NCI-H69 (cell line): ENCODE measurements at regions not wholly inside any gene's neighbourhood (a gene's known extent, or its start where the extent isn't known, plus 50 kb on each side); places are given as distances from the start of the nearest gene placed in this dataset.
A peak's percentile ranks its signal among the peaks of the same experiment; 100 is the strongest.

Experiments
- DNase-seq: peaks from one replicate; lab custom pipeline; 2025; lab: John Stamatoyannopoulos, UW

DNA sequence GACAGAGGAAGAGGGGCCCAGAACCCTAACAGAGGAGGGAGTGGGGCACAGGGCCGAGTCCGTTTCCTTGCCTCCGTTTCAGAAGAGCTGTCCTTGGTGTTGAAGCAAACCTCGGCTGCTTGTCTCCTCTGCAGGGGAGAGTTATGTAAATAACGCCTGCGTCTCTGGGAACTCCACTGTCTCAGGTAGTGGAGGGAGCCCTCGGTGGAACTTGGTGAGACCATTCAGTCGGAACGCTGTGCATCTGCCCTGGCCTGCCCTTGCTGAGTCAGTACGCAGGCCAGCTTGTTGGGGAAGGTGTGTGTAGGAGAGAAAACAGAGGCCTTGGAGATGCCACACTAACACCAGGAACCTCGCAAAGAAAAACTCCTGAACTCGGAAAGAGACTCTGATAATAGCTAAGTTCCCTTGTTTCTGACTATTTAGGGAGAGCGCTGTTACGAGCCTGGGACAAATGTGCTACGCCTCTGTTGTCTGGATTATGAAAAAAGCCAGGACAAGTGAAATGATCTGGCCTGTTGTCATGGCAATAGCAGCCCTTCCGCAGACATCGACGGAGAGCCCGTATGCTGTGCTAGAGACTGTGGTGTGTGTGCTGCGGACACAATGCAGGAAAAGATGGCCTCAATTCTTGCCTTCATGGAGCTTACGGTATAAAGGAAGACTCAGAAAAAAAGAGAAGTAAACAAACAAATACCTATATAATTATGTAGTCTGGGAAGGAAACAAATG lies 94.6 kb upstream of the AKT3 start:
- DNase-seq, result no peak

DNA sequence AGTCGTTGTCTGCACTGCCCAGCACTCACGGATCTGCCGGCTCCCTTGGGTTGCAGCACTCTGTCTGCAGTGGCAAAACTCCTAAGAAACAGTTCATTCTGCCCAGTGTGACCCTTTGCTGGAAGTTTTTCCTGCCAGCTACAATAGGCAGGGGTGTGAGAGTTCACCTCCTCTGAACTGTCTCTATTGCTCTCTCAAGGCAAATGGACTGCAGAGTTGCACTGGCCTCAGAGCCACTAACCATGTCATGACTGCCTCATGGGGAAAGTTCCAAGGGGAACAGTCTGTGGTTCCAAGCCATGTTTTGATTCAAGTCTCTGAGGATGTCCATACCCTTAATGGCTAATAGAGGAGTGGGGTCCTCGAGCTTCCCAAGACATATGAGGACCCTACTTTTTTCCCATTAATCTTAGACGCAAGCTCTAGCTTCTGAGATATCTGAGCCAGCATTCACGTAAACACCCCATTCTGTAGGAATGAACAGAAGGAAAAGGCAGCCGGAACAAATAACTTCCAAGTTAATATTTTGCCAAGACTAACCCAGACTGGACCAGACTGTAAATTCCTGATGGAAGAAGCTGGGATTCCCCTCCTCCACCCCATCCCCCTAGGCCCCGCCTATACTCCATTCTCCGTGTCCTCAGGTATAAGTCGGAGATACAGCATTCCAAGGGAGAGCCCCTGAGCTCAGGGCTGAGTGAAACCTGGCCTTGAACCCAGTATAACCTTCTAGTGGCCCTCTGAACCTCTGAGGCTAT lies 93.8 kb upstream of the AKT3 start:
- no peak for DNase-seq

DNA sequence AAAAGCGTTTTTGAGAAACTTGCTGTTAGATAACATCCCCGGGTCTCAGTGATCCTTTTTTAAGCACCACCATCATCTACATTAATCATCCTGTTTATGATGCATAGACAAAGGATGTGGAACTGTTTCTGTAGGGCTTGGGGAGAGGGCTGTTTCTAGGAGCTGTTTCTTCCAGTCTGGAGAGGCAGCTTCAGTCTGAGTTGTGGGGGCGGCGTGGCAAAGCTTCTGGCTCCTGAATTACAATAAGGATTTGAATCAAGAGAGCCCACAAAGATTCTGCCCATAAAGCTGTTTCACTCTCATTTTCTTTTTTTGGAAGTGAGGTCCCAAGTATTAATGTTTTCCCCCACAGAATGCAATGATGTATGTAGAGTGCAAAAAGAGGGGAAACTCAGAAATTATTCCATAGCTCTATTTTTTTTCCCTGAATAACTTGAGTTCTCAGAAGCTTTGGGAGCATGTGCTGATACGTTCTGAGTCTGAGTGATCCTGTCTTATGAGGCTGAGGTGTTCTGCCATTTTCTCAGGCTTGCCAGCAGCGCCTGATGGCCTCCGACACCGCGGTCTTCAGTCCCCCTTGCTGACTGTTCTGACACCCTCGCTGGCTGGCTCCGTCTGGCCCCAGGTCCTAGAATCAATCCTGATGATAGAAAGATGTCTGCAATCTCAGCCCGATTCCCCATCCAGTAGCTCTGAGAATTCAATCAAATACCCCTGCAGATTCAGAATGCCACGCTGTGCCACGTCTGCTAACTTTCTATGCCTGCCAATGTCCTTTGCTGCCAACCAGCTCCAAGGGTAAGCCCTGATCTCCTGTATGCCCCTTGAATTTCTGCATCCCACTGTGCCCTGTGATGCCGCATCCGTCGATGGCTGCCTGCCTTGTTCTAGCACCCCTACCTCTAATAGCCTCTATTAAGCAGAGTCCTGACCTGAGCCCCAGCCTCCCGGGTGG lies 92.4 kb upstream of the AKT3 start:
- DNase-seq, result no peak

DNA sequence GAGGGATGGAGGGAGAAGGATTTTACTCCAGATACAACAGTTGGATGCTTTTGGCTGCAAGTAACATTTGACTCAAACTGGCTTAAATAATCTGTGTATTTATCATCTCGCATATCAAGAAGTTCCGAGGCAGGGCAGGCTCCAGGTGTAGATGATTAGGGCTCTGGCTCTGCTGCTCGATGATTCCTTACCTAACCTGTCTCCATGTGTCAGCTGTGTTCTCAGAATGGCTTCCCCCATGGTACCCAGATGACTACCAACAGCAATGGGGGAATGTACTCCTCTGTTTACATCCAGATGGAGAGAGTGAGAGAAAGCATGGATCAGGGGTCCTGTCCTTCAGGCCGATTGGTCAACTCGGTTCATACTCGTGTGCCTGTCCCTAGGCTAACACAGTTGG lies 90.4 kb upstream of the AKT3 start:
- DNase-seq, result no peak

DNA sequence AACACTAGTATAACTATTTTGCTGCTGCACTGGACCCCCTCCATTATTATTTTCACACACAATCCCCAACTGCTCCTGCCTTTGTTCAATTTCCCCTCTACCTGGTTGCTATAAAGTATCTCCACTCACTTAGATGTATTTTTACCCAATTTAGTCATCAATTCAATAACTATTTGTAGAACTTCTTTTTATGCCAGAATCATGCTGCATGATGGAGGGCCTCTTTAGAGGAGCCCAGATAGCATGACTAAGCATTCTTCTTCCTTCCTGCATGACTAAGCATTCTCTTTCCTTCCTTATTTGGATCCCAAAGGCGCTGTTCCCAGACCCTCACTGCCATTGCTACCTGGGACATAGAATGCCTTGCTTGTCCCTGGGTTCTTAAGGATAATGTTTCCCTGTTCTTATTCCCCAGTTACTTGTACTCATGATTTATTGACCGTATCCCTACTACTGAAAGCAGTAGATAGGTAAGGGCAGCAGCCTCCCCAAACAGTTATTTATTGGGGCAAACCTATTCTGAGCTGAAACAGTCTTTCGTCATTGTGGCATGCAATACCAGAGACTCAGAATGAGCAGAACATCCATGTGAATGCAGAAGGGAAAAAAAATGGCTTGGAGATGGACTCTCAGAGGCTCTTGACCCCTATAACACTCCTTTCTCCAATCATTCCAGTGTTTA lies 89.3 kb upstream of the AKT3 start:
- DNase-seq, result peak; percentile 56

DNA sequence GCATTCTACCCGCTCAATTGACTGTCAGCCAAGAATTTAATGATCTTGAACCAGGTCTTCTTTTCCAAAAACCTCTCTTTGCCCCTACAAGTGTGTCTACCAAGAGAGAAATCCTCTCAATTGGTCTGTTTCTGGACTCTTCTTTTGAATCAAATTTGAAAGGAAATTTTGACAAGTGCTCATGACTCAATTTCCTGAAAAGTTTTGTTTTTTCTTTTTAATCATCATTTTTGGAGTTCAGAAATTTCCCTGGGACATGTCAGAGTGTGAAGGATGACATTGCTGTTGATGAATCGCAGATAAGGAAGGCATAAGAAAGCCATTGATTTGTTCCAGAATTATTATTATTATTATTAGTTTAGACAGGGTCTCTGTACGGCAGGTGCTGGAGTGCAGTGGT lies 88.2 kb upstream of the AKT3 start:
- DNase-seq, result no peak

DNA sequence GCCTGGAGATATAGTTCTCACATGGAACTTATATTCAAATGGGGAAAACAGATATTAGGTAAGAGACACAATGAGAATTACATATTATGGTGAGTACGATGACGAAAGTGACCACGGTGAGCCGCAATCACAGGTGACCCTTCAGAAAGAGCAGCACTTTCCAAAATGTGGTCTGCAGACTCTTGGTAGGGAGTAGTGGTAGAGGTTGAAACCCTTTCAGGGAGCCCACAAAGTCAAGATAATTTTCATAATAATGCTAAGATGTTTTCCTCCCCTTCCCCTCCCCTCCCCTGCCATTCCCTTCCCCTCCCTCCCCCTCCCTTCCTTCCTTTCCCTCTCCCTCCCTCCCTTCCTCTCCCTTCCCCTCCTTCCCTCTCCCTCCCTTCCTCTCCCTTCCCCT lies 83.5 kb upstream of the AKT3 start:
- no peak for DNase-seq

DNA sequence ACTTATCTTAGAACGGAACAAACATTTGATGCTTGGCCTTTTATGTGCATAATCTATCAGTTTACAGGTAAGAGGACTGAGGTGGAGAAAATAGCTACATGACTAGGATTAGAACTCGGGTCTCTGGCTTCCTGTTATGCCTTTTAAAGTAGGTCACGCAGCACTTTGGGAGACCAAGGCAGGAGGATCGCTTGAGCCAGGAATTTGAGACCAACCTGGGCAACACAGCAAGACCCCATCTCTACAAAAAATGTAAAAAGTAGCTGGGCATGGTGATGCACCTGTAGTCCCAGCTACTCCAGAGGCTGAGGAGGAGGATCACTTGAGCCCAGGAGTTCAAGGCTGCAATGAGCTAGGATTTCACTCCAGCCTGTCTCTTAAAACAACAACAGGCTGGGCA lies 81.9 kb upstream of the AKT3 start:
- DNase-seq, result no peak

DNA sequence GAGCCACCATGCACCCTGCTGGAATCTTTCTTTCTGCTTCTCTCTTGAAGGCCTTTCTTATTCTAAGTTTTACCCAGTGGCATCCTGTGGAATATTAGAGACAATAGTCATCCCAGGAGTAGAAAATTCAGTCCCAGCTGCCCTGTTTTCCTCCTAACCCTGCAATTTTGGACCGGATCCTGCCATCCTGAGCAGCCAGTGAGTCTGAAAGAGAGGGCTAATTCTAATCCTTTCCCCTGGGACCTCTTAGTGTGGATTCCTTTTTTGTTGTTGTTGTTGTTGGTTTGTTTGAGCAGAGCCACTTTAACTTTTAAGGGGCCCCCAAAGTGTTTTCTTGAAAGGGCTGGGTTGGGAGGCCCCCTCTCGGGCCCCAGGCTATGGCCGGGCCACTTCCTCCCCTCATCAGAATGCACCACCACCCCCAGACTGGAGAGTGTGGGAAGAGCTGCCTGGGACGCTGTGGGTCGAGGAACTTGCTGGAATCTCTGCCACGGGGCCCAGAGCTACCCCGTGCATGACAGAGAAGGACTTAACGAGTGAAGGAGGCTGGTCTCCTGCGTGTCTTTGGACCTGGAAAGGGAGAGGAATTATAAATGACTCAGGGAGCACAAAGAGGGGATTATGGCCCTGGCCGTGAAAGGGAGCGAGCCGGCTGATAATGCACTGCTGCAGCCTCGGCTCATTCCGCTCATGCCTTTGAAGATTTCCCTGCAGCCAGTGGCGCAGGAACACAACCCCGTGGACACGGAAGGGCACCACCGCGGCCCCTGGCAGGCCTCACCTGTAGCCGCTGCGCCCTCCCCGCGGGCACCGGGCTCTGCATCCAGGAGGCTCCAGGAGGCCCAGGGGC lies 81.0 kb upstream of the AKT3 start:
- no peak for DNase-seq

DNA sequence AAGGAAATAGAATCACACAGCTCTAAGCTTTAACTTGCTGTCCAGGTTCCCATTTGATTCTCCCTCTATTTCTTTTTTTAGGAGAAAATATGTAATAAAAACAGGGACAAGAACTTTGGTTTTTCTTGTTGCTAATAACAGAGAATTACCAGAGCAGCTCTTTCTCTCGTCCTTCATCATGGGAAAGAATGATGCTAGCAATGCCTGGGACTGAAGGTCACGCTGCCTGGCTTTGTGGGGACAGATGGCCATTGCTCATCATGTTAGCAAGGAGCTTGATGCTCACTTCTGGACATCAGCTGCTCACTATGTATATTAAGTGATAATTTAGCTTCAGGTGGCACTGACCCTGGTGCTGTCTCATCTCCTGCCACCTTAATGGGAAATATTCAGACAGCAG lies 77.3 kb upstream of the AKT3 start:
- no peak for DNase-seq

DNA sequence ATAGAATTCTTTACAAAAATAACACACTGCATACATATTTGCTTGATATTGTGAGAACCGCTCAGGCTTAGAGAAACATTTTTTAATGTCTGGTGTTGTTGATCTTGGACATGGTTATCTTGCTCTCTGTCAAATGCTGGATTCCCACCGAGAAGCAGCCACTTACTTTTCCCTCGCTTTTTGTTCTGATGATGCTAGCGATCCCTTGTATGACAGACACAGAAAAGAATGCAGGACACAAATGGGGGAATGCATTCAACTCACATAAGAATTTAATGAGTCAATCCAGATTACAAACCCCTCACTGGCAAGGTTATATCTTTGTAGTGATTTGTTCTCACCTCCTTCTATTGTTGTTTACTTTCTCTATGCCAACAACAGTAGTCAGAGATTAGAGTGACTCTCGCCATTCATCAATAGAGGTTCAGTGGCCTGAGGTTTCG lies 76.8 kb upstream of the AKT3 start:
- DNase-seq, result no peak

DNA sequence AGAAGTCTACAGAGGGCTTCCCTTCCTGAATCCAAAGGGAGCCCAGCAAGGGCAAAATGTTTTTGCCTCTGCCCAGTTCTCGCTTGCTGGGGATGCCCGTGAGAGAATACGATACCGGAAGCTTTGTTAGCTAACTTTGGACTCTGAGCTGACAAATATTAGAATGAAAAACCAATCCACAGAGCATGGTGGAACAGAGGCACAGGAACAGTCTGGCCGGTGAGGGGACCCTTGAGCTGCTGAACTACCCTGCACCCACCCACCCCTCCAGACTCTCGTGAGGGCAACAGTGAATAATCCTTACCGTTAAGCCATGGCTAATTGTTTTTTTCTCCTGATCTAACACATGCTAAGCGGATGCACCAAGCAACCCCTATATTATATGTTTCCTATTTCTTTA lies 76.3 kb upstream of the AKT3 start:
- no peak for DNase-seq

DNA sequence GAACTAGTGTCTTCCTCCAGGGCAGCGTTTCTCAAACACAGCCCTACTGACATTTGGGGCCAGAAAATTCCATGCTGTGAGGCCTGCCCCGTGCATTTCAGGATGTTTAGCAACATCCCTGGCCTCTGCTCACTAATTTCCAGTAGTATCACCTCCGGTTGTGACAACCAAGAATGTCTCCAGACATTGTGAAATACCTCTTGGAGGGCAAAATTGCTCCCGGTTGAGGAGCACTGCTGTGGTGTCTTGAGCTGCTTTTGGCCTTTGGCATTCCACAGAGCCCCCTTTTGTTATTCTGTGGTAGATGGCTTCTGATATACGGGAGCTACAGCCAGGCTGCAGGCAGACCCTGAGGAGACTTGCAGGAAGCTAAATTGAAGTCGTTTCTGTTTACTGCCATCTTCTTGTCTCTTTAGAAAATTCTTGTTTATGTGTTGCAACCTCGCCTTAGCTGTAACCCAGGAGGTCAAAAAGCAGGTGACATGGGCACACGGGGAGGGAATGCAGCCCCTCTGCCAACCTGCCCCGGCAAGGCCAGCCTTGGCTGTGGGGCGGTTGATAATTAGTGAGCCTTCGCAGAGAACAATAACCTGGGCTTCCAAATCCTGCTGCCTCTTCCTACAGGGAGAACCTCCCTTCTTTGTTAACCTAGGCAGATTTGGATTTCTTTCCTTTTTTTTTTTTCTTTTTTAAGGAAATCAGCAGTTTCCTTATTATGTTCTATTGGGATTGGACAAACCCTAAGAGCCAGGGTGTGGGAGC lies 74.7 kb upstream of the AKT3 start:
- no peak for DNase-seq

DNA sequence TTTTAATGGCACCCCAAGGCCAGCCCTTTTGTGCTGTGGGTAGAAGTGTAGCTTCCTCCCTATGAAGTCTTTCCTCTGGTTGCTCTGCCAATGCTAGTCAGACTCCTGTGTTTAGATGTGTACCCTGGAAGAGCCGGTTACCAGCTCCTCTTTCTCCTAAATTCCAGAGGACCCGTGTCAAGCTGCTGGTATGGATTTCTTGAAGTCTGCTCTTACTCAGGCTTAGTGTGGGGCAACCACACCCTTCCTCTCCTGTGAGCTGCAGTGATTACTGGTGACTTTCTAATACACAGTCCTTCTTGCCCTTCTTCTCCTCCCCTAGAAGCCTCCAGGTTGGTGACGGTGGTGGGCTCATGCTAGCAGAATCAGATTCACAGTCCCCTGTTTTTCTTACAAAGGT lies 74.1 kb upstream of the AKT3 start:
- no peak for DNase-seq

DNA sequence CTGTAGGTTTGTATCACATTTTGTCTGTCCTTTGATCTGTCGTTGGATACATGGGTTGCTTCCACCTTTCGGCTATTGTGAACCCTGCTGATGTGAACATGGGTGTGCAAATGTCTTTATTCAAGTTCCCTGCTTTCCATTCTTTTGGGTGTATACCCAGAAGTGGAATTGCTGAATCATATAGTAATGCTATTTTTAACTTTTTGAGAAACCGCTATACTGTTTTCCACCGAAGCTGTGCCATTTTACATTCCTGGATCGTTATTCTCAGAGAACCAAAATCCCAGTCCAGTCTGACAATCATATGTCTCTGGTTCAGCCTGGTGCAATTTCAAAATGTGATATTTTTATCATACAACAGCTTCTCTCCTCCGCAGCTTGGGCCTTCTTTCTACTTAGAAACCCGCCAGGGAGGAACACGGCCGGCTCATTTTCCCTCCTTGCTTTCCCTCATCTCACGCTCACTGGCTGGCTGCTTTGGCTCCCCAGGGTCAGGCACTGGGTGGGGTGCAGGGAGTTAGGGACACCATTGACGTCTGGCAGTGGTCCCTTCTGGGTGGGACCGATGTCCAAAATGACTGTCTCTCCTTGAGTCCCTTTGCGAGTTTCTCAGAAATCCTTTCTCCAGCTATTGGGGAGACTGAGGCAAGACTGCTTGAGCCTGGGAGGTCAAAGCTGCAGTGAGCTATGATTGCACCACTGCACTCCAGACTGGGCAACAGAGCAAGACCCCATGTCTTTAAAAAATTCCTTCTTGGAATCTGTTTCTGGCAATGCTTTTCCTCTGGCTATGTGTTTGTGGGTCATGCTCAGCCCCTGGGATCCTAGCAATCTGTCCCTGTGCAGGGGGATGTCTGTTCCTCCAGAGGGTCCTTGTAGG lies 73.5 kb upstream of the AKT3 start:
- DNase-seq, result no peak

DNA sequence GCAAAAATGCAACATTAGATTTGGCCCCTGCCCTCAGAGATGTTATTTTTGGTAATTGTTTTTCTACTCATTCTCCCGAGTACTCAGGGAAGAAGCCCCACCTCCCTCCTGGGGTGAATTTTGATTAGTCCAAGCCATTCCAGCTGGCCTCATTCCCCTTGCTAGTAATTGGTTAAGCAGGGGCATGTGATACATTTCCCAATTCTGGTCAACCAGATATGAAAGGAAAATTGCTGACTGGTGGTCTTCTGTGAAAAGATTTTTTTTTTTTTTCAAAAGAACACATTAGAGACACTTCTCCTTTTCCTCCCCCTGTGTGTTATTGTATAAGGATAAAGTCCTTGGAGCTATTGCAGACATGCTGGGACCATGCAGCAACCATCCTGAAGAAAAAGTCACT lies 71.1 kb upstream of the AKT3 start:
- peak; percentile 66 for DNase-seq

DNA sequence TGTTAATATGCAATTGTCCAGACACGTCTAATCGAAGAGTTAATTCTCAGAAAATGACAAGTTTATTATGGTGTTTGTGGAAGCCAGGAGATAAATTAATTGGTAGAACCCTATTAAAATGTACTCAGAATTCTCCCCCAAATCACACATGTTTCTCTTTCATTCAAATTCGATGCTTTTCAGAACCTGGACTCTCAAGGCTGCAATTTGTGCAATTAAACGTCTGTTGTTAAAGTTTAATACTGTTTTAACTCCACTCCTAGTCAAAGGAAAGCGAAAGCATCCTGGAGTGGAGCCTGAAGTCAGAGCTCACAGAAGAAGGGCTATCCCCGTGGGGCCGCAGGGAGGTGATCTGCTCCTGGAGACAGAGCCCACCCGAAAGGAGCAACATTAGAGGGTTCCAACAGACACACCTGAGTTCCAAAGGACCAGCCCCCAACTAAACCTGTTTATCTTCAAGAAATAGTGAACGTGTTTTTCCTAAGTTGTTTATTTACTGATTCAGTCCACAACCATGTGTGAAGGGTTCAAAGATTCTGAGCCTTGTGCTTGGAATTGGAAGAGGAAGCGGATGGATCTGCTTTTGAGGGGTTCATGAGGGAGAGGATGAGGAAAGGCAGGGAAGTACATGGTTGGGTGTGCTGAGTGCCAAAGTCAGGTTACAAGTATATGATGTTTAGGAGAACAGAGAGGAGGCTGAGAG lies 68.0 kb upstream of the AKT3 start:
- peak; percentile 50 for DNase-seq

DNA sequence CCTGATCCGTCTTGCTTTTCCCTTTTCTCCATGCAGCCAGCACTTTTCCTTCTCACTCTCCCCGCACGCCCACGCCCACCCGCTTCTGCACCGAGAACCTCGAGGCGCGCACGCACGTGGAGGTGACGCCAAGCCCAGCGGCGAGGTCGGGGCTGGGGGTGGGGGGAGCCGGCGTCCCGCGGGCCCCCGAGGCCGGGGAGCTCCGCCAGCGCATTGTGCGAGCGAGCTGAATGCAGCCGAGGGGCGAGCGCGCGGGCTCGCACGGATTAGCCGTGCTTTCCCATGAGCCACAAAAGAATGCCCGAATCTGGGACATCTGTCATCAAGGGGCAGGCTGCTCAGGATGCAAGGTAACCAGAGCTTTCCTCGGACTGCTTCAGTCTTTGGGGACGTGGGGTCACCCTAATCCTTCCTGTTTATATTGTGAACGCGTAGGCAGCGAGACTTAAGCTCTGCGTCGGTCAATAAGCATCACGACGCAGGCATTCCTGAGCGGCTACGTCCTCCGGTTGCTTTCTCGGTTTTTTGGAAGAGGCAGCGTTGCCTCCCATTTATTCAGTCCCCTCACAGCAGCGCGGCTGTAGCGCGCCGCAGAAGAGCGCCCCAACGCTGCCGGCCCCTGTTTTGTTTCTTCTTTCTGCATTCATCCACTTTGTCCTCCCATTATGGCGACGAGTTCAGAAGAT lies 67.3 kb upstream of the AKT3 start:
- peak; percentile 83 for DNase-seq
